ENCODE measurements at regions not wholly inside any gene's neighbourhood (a gene's known extent, or its start where the extent isn't known, plus 50 kb on each side); places are given as distances from the start of the nearest gene placed in this dataset.
A peak's percentile ranks its signal among the peaks of the same experiment; 100 is the strongest.

DNA sequence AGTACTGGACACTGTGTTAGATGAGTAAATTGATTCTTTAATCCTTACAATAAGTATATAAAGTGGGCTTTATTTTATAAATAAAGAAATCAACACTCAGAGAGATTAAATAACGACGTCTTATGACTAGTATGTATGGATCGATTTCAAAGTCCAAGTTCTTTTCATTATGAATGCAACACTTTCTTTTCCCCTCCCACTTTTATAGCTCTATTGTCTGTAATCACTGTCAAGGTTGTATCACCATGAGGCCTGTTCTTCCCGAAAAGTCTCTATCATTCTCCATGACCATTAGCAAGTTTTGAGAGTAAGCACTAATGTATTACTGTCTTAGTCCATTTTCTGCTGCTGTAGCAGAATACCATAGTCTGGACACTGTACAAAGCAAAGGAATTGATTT, 228.4 kb downstream of the TLR4 start (continued):
- TF ChIP-seq, protein P1, sequence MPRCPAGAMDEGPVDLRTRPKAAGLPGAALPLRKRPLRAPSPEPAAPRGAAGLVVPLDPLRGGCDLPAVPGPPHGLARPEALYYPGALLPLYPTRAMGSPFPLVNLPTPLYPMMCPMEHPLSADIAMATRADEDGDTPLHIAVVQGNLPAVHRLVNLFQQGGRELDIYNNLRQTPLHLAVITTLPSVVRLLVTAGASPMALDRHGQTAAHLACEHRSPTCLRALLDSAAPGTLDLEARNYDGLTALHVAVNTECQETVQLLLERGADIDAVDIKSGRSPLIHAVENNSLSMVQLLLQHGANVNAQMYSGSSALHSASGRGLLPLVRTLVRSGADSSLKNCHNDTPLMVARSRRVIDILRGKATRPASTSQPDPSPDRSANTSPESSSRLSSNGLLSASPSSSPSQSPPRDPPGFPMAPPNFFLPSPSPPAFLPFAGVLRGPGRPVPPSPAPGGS (IDR thresholded peaks at IDR 0.05; ENCODE audit: borderline replicate concordance, insufficient read depth, low read depth, low read length, poor library complexity, severe bottlenecking), result no peak
- TF ChIP-seq NFYB (IDR thresholded peaks at IDR 0.05; ENCODE audit: insufficient read depth, low read depth, low read length) (no peak), ZNF217 (IDR thresholded peaks at IDR 0.05) (no peak), EED (IDR thresholded peaks at IDR 0.05; ENCODE audit: low read depth) (no peak), DPF2 (IDR thresholded peaks at IDR 0.05) (no peak), SPI1 (IDR thresholded peaks at IDR 0.05; ENCODE audit: borderline replicate concordance, insufficient read depth, low read depth, low read length) (no peak)

DNA sequence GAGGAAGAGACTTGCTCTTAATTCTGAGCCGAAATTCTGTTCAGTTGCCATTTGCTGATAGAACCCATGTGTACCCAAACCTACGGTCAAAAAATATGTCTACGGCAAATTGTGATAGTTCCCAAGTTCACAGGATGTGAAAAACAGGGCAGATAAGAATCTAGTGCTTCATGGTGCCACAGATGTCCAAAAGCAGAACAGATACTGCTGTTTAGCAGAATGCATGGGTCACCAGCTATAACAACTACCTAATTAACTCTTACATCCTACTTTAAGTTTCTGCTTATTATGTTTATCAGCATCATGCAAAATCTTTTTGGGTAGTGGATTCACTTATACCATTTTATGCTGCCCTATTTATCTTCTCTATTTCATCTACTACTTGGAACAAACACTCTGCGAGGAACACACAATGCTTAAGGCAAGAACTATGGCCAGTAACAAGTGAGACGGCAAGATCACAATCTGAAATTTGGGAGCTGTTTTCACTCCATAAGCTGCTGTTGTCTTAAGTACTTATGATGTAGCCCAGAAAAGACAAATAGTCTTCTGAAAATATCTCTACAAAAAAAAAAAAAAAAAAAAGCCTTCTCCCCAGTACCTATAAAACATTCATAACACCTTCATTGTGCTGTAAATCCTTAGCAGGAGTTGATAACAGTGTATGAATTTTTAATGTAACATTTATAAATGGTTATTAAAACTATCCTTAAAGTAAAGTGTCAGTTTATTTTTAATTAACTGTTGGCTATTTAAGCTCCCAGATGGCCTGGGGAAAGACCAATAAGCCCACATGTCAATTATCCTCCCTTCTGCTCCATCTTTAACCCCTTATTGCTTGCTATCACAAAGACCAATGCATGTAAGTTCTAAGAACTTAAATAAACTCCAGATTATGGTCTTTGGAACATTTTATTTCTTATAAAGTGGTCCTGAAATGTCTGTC, 232.3 kb downstream of the TLR4 start:
- ATAC-seq, result peak; percentile 98
- CTCF ChIA-PET, result no interaction called here
- TF ChIP-seq NFXL1 (IDR thresholded peaks at IDR 0.05; ENCODE audit: borderline replicate concordance), result no peak
- peak; percentile 19; the same call in 1 of the 2 replicates for TF ChIP-seq BCL11A (IDR thresholded peaks at IDR 0.05; ENCODE audit: low read depth, low read length)
- TF ChIP-seq, protein P1 (IDR thresholded peaks at IDR 0.05; ENCODE audit: borderline replicate concordance, insufficient read depth, low read depth, low read length, poor library complexity, severe bottlenecking), result no peak
- TF ChIP-seq EED (IDR thresholded peaks at IDR 0.05; ENCODE audit: low read depth), result no peak
- TF ChIP-seq, protein P2, sequence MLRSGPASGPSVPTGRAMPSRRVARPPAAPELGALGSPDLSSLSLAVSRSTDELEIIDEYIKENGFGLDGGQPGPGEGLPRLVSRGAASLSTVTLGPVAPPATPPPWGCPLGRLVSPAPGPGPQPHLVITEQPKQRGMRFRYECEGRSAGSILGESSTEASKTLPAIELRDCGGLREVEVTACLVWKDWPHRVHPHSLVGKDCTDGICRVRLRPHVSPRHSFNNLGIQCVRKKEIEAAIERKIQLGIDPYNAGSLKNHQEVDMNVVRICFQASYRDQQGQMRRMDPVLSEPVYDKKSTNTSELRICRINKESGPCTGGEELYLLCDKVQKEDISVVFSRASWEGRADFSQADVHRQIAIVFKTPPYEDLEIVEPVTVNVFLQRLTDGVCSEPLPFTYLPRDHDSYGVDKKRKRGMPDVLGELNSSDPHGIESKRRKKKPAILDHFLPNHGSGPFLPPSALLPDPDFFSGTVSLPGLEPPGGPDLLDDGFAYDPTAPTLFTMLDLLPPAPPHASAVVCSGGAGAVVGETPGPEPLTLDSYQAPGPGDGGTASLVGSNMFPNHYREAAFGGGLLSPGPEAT (IDR thresholded peaks at IDR 0.05; ENCODE audit: low read depth), result no peak
- TF ChIP-seq, protein P3, sequence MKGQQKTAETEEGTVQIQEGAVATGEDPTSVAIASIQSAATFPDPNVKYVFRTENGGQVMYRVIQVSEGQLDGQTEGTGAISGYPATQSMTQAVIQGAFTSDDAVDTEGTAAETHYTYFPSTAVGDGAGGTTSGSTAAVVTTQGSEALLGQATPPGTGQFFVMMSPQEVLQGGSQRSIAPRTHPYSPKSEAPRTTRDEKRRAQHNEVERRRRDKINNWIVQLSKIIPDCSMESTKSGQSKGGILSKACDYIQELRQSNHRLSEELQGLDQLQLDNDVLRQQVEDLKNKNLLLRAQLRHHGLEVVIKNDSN (IDR thresholded peaks at IDR 0.05; ENCODE audit: borderline replicate concordance, extremely low read length, insufficient read depth, low read depth, low read length), result no peak
- TF ChIP-seq SP1 (IDR thresholded peaks at IDR 0.05; ENCODE audit: low read depth, low read length), result no peak
- TF ChIP-seq NR2C1 (IDR thresholded peaks at IDR 0.05), result 0 out of 2 replicates have a peak, but pooled peaks have one; percentile 20
- no peak for TF ChIP-seq EGR1 (IDR thresholded peaks at IDR 0.05; ENCODE audit: borderline replicate concordance in 1 of 2, low read depth in 2 of 2, low read length in 2 of 2)
- TF ChIP-seq ZNF384 (IDR thresholded peaks at IDR 0.05; ENCODE audit: borderline replicate concordance, low read depth, low read length), result no peak
- TF ChIP-seq TCF12 (IDR thresholded peaks at IDR 0.05; ENCODE audit: low read depth, low read length), result peak; percentile 33; the same call in 1 of the 2 replicates

More for the DNA sequence above, 232.3 kb downstream of the TLR4 start:
- BruUV-seq (replicated peaks), result no TSS peak
- H4K20me1 ChIP-seq (ENCODE audit: control insufficient read depth, insufficient read depth), result no peaks in the 10 kb centered on the region
- WGBS (ENCODE audit: insufficient coverage, insufficient replicate concordance, low lambda C conversion rate, missing lambda C conversion rate), result 27% methylated on average over 5 of the region's 5 CpGs
- ChIA-PET SMC1A (ENCODE audit: uncharacterized antibody, unreplicated experiment) (interaction anchor here (0.9 to 1.3 kb wide), 5 partner anchors 8 to 214 kb away, joined by 3 to 5 read pairs (median 3); no protein-coding TSS in a partner anchor), POLR2A (interaction anchor here (0.6 kb wide), 1 partner anchor 254 kb away, joined by 4 read pairs; no protein-coding TSS in a partner anchor), RAD21 (ENCODE audit: unreplicated experiment) (interaction anchor here (1.2 kb wide), 2 partner anchors 10 to 15 kb away, joined by 3 to 4 read pairs; no protein-coding TSS in a partner anchor)
- H3K4me1 ChIP-seq (ENCODE audit: control insufficient read depth, insufficient read depth, low read length), result no peaks in the 10 kb centered on the region
- DNase-seq (ENCODE audit: low read depth, low spot score), result peak; percentile 28
- H3K27me3 ChIP-seq (replicated peaks in 1 of 2; ENCODE audit: control insufficient read depth in 2 of 2, insufficient read depth in 2 of 2, low read length in 1 of 2), result no peaks in the 10 kb centered on the region
- H3K36me3 ChIP-seq (ENCODE audit: control insufficient read depth in 2 of 2, insufficient read depth in 2 of 2, low read length in 1 of 2), result no peaks in the 10 kb centered on the region
- no peak for FAIRE-seq
- H2AFZ ChIP-seq (ENCODE audit: control insufficient read depth, low read depth, low read length), result no peak overlapping the region
- in situ Hi-C loops (cut with MboI) (no loop called here), intact Hi-C loops (cut with micrococcal nuclease; ENCODE audit: unreplicated experiment) (no loop called here)
- no peaks in the 10 kb centered on the region for H3K9me3 ChIP-seq (replicated peaks; ENCODE audit: control insufficient read depth, insufficient read depth, low read length)
- no peak overlapping the region for H3K4me3 ChIP-seq
- no peaks in the 10 kb centered on the region for H3K79me2 ChIP-seq (ENCODE audit: control insufficient read depth, insufficient read depth, low read length)
- no peak overlapping the region for H3K27ac ChIP-seq (ENCODE audit: control insufficient read depth, insufficient read depth)
- H3K9ac ChIP-seq (ENCODE audit: control insufficient read depth, insufficient read depth, low read length), result no peak overlapping the region
- H3K4me2 ChIP-seq (ENCODE audit: control insufficient read depth, insufficient read depth), result no peak overlapping the region

All from GM12878 (cell line).